K562 (cell line): ENCODE measurements at regions not wholly inside any gene's neighbourhood (a gene's known extent, or its start where the extent isn't known, plus 50 kb on each side); places are given as distances from the start of the nearest gene placed in this dataset.
"Not testable (repeated sequence)": the region's sequence is repeated elsewhere in the genome, so short reads cannot be mapped to it uniquely, and the experiment has no call there.

Experiments
- C11orf30 ChIP-seq: fragments of 450-650 bp; IDR thresholded peaks from 2 replicates; pipeline ENCODE4 v1.6.1; 2016; ENCODE audit warnings: low read depth, mild to moderate bottlenecking
- CHD1 ChIP-seq: fragments of 200-600 bp; sonication (generic); IDR thresholded peaks from one replicate; pipeline ENCODE4 v1.6.1; 2012; ENCODE audit warnings: mild to moderate bottlenecking, moderate library complexity, low read length, inconsistent platforms
- CREB1 ChIP-seq, 2 experiments: sonication (generic) in 1 of 2; formaldehyde crosslinking in 1 of 2; IDR thresholded peaks; 2 replicates each; pipeline versions ENCODE4 v1.6.1 to v1.8.0; 2012 to 2022; ENCODE audit warnings: inconsistent platforms in 1 of 2, mild to moderate bottlenecking in 1 of 2, missing genetic modification reagents in 1 of 2, moderate library complexity in 1 of 2
- CREM ChIP-seq: IDR thresholded peaks from 2 replicates; pipeline ENCODE4 v1.6.1; 2014; ENCODE audit warnings: antibody characterized with exemption, low read depth
- GATAD2B ChIP-seq: fragments of 450-650 bp; IDR thresholded peaks from 2 replicates; pipeline ENCODE4 v1.6.1; 2017; ENCODE audit warnings: mild to moderate bottlenecking, borderline replicate concordance
- JUND ChIP-seq, 2 experiments: IDR thresholded peaks; 2 replicates in 1 of 2; 3 replicates in 1 of 2; pipeline ENCODE4 v1.6.1; 2011; ENCODE audit warnings: borderline replicate concordance in 2 of 2, low read depth in 2 of 2, low read length in 2 of 2, improper control_type of control experiment in 1 of 2, missing biosample characterization in 1 of 2, missing genetic modification characterization in 1 of 2, missing genetic modification reagents in 1 of 2
- SAFB2 ChIP-seq: fragments of 200-400 bp; formaldehyde crosslinking; IDR thresholded peaks from 2 replicates; pipeline ENCODE4 v1.6.1; 2018; ENCODE audit warnings: borderline replicate concordance, low read length, low read depth, moderate library complexity; ENCODE audit not compliant: severe bottlenecking
- SRSF7 ChIP-seq: fragments of 200-400 bp; formaldehyde crosslinking; optimal IDR thresholded peaks from 2 replicates; pipeline ENCODE3; 2017; ENCODE audit warnings: mild to moderate bottlenecking, low read depth, low read length
- TCF7L2 ChIP-seq: fragments of 150-350 bp; IDR thresholded peaks from 2 replicates; pipeline ENCODE4 v1.6.1; 2016; ENCODE audit warnings: low read depth, mild to moderate bottlenecking, low read length, moderate library complexity
- ZKSCAN1 ChIP-seq: fragments of 150-350 bp; IDR thresholded peaks from 2 replicates; pipeline ENCODE4 v1.6.1; 2016; ENCODE audit warnings: low read depth, low read length
- TF ChIP-seq, protein P1 (sequence below), 3 experiments: IDR thresholded peaks in 2 of 3; conservative IDR thresholded peaks in 1 of 3; 2 replicates each; pipeline ENCODE4 v1.5.1; 2011 to 2012; ENCODE audit warnings: low read length in 3 of 3, mild to moderate bottlenecking in 3 of 3, control low read depth in 2 of 3, improper control_type of control experiment in 1 of 3, inconsistent platforms in 1 of 3, low read depth in 1 of 3, mixed read lengths in 1 of 3, moderate library complexity in 1 of 3; ENCODE audit not compliant: insufficient read depth in 2 of 3
- TF ChIP-seq, protein P2 (sequence below): fragments of 250-450 bp; sonication (Bioruptor Pico); IDR thresholded peaks from 2 replicates; pipeline ENCODE4 v1.5.0; 2021

DNA sequence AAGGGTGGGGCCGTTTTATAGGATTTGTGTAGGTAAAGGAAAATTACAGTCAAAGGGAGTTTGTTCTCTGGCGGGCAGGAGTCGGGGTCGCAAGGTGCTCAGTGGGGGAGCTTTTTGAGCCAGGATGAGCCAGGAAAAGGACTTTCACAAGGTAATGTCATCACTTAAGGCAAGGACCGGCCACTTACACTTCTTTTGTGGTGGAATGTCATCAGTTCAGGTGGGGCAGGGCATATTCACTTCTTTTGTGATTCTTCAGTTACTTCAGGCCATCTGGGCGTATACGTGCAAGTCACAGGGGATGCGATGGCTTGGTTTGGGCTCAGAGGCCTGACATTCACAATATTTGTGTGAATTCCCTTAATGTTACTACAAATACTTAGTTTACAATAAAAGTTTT, 88.2 kb upstream of the MAP3K7 start:
- TF ChIP-seq CREB1 (IDR thresholded peaks at IDR 0.05); CREB1 (CRISPR knock-in tag; IDR thresholded peaks at IDR 0.05); ZKSCAN1; SRSF7; CREM; JUND (IDR thresholded peaks at IDR 0.05; ENCODE audit: borderline replicate concordance, low read depth, low read length); JUND (tag; IDR thresholded peaks at IDR 0.05; ENCODE audit: borderline replicate concordance, low read depth, low read length); GATAD2B; CHD1; TCF7L2; SAFB2; C11orf30: not testable (repeated sequence)
- TF ChIP-seq, protein P1, sequence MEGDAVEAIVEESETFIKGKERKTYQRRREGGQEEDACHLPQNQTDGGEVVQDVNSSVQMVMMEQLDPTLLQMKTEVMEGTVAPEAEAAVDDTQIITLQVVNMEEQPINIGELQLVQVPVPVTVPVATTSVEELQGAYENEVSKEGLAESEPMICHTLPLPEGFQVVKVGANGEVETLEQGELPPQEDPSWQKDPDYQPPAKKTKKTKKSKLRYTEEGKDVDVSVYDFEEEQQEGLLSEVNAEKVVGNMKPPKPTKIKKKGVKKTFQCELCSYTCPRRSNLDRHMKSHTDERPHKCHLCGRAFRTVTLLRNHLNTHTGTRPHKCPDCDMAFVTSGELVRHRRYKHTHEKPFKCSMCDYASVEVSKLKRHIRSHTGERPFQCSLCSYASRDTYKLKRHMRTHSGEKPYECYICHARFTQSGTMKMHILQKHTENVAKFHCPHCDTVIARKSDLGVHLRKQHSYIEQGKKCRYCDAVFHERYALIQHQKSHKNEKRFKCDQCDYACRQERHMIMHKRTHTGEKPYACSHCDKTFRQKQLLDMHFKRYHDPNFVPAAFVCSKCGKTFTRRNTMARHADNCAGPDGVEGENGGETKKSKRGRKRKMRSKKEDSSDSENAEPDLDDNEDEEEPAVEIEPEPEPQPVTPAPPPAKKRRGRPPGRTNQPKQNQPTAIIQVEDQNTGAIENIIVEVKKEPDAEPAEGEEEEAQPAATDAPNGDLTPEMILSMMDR (IDR thresholded peaks at IDR 0.05 in 2 of 3, conservative IDR thresholded peaks at IDR 0.05 in 1 of 3; ENCODE audit: insufficient read depth in 2 of 3, low read depth in 1 of 3, low read length in 3 of 3) = not testable (repeated sequence)
- TF ChIP-seq, protein P2, sequence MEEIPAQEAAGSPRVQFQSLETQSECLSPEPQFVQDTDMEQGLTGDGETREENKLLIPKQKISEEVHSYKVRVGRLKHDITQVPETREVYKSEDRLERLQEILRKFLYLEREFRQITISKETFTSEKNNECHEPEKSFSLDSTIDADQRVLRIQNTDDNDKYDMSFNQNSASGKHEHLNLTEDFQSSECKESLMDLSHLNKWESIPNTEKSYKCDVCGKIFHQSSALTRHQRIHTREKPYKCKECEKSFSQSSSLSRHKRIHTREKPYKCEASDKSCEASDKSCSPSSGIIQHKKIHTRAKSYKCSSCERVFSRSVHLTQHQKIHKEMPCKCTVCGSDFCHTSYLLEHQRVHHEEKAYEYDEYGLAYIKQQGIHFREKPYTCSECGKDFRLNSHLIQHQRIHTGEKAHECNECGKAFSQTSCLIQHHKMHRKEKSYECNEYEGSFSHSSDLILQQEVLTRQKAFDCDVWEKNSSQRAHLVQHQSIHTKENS = not testable (repeated sequence)
